ENCODE measurements at regions not wholly inside any gene's neighbourhood (a gene's known extent, or its start where the extent isn't known, plus 50 kb on each side); places are given as distances from the start of the nearest gene placed in this dataset.
"Not testable (repeated sequence)": the region's sequence is repeated elsewhere in the genome, so short reads cannot be mapped to it uniquely, and the experiment has no call there.

GRCh38 chr18:14285053-14285452 lies 152.8 kb upstream of the ZNF519 start:
- intact Hi-C loops (cut with DNase I): no loop called here
- WGBS, 4 donors: 55 to 76% (median 68%) methylated on average over 4 of the region's 4 CpGs

GRCh38 chr18:14275391-14275790 lies 143.2 kb upstream of the ZNF519 start:
- H3K36me3 ChIP-seq; intact Hi-C loops (cut with DNase I); H3K27ac ChIP-seq; ATAC-seq; H3K27me3 ChIP-seq; H3K9me3 ChIP-seq; DNase-seq; H3K4me3 ChIP-seq; H3K4me1 ChIP-seq: not testable (repeated sequence)
- 62 to 67% (median 64%) methylated on average over 1 of the region's 1 CpG for WGBS, 4 donors

More at GRCh38 chr18:14285053-14285452, 152.8 kb upstream of the ZNF519 start:
- H3K4me3 ChIP-seq: no peak overlapping the region
- no peak overlapping the region for H3K27ac ChIP-seq
- no peaks in the 10 kb centered on the region for H3K36me3 ChIP-seq
- no peak for DNase-seq
- no peak for ATAC-seq
- H3K4me1 ChIP-seq: no peaks in the 10 kb centered on the region
- no peaks in the 10 kb centered on the region for H3K27me3 ChIP-seq
- no peaks in the 10 kb centered on the region for H3K9me3 ChIP-seq
- no peak for TF ChIP-seq POLR2A (IDR thresholded peaks at IDR 0.05)
- no peak for TF ChIP-seq CTCF (IDR thresholded peaks at IDR 0.05)

- H3K4me3 ChIP-seq; H3K27me3 ChIP-seq; DNase-seq; H3K9me3 ChIP-seq; H3K36me3 ChIP-seq; intact Hi-C loops (cut with DNase I); H3K27ac ChIP-seq; H3K4me1 ChIP-seq; ATAC-seq: not testable (repeated sequence)
- WGBS, 4 donors: 61 to 71% (median 63%) methylated on average over 6 of the region's 6 CpGs
These were observed 133.6 kb upstream of the ZNF519 start for GRCh38 chr18:14265637-14266410.

- 72 to 87% (median 81%) methylated on average over 3 of the region's 3 CpGs for WGBS, 4 donors
- H3K27me3 ChIP-seq; H3K36me3 ChIP-seq; H3K27ac ChIP-seq; H3K4me1 ChIP-seq; ATAC-seq; DNase-seq; H3K9me3 ChIP-seq; H3K4me3 ChIP-seq; intact Hi-C loops (cut with DNase I): not testable (repeated sequence)
These were observed 130.6 kb upstream of the ZNF519 start for GRCh38 chr18:14262786-14263185.

GRCh38 chr18:14250084-14250677 lies 117.9 kb upstream of the ZNF519 start:
- H3K9me3 ChIP-seq; intact Hi-C loops (cut with DNase I); H3K36me3 ChIP-seq; H3K27me3 ChIP-seq; H3K4me1 ChIP-seq; H3K27ac ChIP-seq; DNase-seq; H3K4me3 ChIP-seq; ATAC-seq: not testable (repeated sequence)
- 60 to 75% (median 67%) methylated on average over 4 to 5 of the region's 5 CpGs for WGBS, 4 donors

- WGBS, 4 donors: 46 to 77% (median 60%) methylated on average over 1 of the region's 1 CpG
- DNase-seq; H3K4me1 ChIP-seq; H3K27ac ChIP-seq; H3K4me3 ChIP-seq; H3K27me3 ChIP-seq; intact Hi-C loops (cut with DNase I); H3K9me3 ChIP-seq; H3K36me3 ChIP-seq; ATAC-seq: not testable (repeated sequence)
These were observed 107.0 kb upstream of the ZNF519 start for GRCh38 chr18:14239224-14239623.

GRCh38 chr18:14236356-14237048 lies 104.3 kb upstream of the ZNF519 start:
- intact Hi-C loops (cut with DNase I); H3K4me1 ChIP-seq; H3K36me3 ChIP-seq; H3K27me3 ChIP-seq; H3K9me3 ChIP-seq; H3K4me3 ChIP-seq; H3K27ac ChIP-seq; ATAC-seq; DNase-seq: not testable (repeated sequence)
- WGBS, 4 donors: 70 to 78% (median 74%) methylated on average over 2 to 3 of the region's 3 CpGs

- DNase-seq; H3K27ac ChIP-seq; H3K27me3 ChIP-seq; ATAC-seq; H3K4me1 ChIP-seq; H3K9me3 ChIP-seq; H3K4me3 ChIP-seq; intact Hi-C loops (cut with DNase I); H3K36me3 ChIP-seq: not testable (repeated sequence)
- WGBS, 4 donors: 48 to 61% (median 60%) methylated on average over 4 of the region's 4 CpGs
These were observed 93.0 kb upstream of the ZNF519 start for GRCh38 chr18:14225286-14225679.

GRCh38 chr18:14224551-14225285 lies 92.5 kb upstream of the ZNF519 start:
- intact Hi-C loops (cut with DNase I); H3K4me1 ChIP-seq; H3K36me3 ChIP-seq; H3K27me3 ChIP-seq; ATAC-seq; DNase-seq; H3K27ac ChIP-seq; H3K9me3 ChIP-seq; H3K4me3 ChIP-seq: not testable (repeated sequence)
- WGBS, 4 donors: 90 to 93% (median 92%) methylated on average over 24 to 27 of the region's 27 CpGs
